ENCODE measurements at regions not wholly inside any gene's neighbourhood (a gene's known extent, or its start where the extent isn't known, plus 50 kb on each side); places are given as distances from the start of the nearest gene placed in this dataset.

DNA sequence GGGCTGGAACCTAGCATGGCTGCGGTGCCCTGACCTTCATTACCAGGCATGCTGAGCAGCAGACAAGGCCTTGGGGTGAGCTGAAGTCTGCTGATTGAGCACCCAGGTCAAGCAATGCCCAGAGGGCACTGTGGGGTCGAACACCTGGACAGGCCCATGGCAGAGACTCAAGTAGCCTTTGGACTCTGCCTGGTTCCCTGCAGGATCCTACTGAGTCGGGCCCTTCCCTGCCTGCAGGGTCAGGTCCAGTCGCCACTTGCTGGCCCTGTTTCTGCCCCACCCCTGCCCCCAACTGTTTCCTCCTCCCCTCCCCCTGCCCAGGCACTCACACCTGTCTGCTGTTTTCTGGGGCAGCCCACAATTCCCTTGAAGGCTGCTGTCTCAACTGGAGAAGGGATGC lies 483.2 kb upstream of the MKI67 start:
- Histone ChIP-seq H3K27me3 (ENCODE audit: control insufficient read depth in 2 of 2, insufficient read depth in 2 of 2, low read length in 2 of 2) (no peaks in the 10 kb centered on the region), H3K9ac (ENCODE audit: insufficient read depth in 1 of 2, low read depth in 2 of 2, low read length in 2 of 2) (no peak overlapping the region; a peak in 1 of 4 replicates), H3K4me2 (ENCODE audit: insufficient read depth, low read length) (no peak overlapping the region), H3K4me3 (no peak overlapping the region), H3K4me1 (replicated peaks in 1 of 2; ENCODE audit: control insufficient read depth in 2 of 2, insufficient read depth in 2 of 2, low read length in 2 of 2) (peaks cover 5 to 9% of the 10 kb centered on the region in 2 experiments; a peak in 4 of 5 replicates), H3K36me3 (ENCODE audit: control insufficient read depth, insufficient read depth, low read length) (no peaks in the 10 kb centered on the region), H3K9me3 (replicated peaks; ENCODE audit: control insufficient read depth, insufficient read depth, low read depth, low read length) (no peaks in the 10 kb centered on the region), H4K20me1 (replicated peaks; ENCODE audit: control insufficient read depth, insufficient read depth, low read length) (no peaks in the 10 kb centered on the region), H3K27ac (ENCODE audit: extremely low read depth, low read depth, low read length) (no peak overlapping the region), H2AFZ (ENCODE audit: low read depth, low read length) (no peak overlapping the region), H3K9me1 (ENCODE audit: control insufficient read depth, insufficient read depth, low read length) (no peaks in the 10 kb centered on the region), H3K79me2 (ENCODE audit: control insufficient read depth, insufficient read depth, low read length) (no peaks in the 10 kb centered on the region)
- intact Hi-C loops (cut with micrococcal nuclease) (no loop called here), in situ Hi-C loops (cut with MboI) (no loop called here)
- ChIA-PET CTCF (ENCODE audit: low intra/inter-chr PET ratio) (no interaction called here), POLR2A (no interaction called here)
- DNase-seq (ENCODE audit: extremely low read depth in 1 of 4, low spot score in 3 of 4): no peak
- TF ChIP-seq, protein P1, sequence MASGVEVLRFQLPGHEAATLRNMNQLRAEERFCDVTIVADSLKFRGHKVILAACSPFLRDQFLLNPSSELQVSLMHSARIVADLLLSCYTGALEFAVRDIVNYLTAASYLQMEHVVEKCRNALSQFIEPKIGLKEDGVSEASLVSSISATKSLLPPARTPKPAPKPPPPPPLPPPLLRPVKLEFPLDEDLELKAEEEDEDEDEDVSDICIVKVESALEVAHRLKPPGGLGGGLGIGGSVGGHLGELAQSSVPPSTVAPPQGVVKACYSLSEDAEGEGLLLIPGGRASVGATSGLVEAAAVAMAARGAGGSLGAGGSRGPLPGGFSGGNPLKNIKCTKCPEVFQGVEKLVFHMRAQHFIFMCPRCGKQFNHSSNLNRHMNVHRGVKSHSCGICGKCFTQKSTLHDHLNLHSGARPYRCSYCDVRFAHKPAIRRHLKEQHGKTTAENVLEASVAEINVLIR (CRISPR knock-in tag; IDR thresholded peaks at IDR 0.05): no peak
- TF ChIP-seq, protein P2, sequence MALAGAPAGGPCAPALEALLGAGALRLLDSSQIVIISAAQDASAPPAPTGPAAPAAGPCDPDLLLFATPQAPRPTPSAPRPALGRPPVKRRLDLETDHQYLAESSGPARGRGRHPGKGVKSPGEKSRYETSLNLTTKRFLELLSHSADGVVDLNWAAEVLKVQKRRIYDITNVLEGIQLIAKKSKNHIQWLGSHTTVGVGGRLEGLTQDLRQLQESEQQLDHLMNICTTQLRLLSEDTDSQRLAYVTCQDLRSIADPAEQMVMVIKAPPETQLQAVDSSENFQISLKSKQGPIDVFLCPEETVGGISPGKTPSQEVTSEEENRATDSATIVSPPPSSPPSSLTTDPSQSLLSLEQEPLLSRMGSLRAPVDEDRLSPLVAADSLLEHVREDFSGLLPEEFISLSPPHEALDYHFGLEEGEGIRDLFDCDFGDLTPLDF (CRISPR knock-in tag; IDR thresholded peaks at IDR 0.05): no peak
- no peak for TF ChIP-seq NONO (IDR thresholded peaks at IDR 0.05; ENCODE audit: low read depth in 2 of 2, low read length in 1 of 2)
- no peak for TF ChIP-seq MEF2A (IDR thresholded peaks at IDR 0.05; ENCODE audit: control insufficient read depth, low read depth, low read length)
- TF ChIP-seq, protein P3, sequence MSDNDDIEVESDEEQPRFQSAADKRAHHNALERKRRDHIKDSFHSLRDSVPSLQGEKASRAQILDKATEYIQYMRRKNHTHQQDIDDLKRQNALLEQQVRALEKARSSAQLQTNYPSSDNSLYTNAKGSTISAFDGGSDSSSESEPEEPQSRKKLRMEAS (CRISPR knock-in tag; IDR thresholded peaks at IDR 0.05): no peak
- no peak for TF ChIP-seq JUNB (CRISPR knock-in tag; conservative IDR thresholded peaks at IDR 0.05)
- no peak for TF ChIP-seq GATAD2B (IDR thresholded peaks at IDR 0.05; ENCODE audit: borderline replicate concordance)
- TF ChIP-seq, protein P4, sequence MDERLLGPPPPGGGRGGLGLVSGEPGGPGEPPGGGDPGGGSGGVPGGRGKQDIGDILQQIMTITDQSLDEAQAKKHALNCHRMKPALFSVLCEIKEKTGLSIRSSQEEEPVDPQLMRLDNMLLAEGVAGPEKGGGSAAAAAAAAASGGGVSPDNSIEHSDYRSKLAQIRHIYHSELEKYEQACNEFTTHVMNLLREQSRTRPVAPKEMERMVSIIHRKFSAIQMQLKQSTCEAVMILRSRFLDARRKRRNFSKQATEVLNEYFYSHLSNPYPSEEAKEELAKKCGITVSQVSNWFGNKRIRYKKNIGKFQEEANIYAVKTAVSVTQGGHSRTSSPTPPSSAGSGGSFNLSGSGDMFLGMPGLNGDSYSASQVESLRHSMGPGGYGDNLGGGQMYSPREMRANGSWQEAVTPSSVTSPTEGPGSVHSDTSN (CRISPR knock-in tag; IDR thresholded peaks at IDR 0.05; ENCODE audit: low read depth): no peak
- TF ChIP-seq, protein P4 (tag; conservative IDR thresholded peaks at IDR 0.05; ENCODE audit: low read depth): no peak
- ATAC-seq: no peak
- no peak for FAIRE-seq
- no TSS peak for BruUV-seq (replicated peaks)
- no CpG with 5 or more reads among the region's 4 CpGs for WGBS (ENCODE audit: insufficient coverage, low coverage, missing lambda C conversion rate)

Measured in K562 (cell line).